A549 (cell line): ENCODE measurements at regions not wholly inside any gene's neighbourhood (a gene's known extent, or its start where the extent isn't known, plus 50 kb on each side); places are given as distances from the start of the nearest gene placed in this dataset.

Experiments
- CEBPB ChIP-seq, 2 experiments: fragments of >200 bp in 1 of 2; sonication (Bioruptor Twin) in 1 of 2; formaldehyde crosslinking in 1 of 2; IDR thresholded peaks; 2 replicates each; pipeline ENCODE4 v1.6.1; 2012 to 2016
- ELK1 ChIP-seq: fragments of 150-350 bp; IDR thresholded peaks from 2 replicates; pipeline ENCODE4 v1.6.1; 2014; ENCODE audit warnings: low read depth, mild to moderate bottlenecking, low read length
- EP300 ChIP-seq, 2 experiments: fragments of >200 bp; sonication (Bioruptor Twin); formaldehyde crosslinking; IDR thresholded peaks; 2 replicates in 1 of 2; 3 replicates in 1 of 2; pipeline ENCODE4 v1.6.1; 2016 to 2017
- MAX ChIP-seq: IDR thresholded peaks from 2 replicates; pipeline ENCODE4 v1.6.1; 2012
- MYC ChIP-seq: IDR thresholded peaks from 2 replicates; pipeline ENCODE4 v1.6.1; 2012; ENCODE audit warnings: mild to moderate bottlenecking, inconsistent platforms, low read length, improper control_type of control experiment, borderline replicate concordance
- PBX3 ChIP-seq: IDR thresholded peaks from 2 replicates; pipeline ENCODE4 v1.6.1; 2012
- RFX5 ChIP-seq: fragments of 450-650 bp; IDR thresholded peaks from 2 replicates; pipeline ENCODE4 v1.7.1; 2014; ENCODE audit warnings: antibody characterized with exemption, mild to moderate bottlenecking, moderate library complexity
- TP53 ChIP-seq: fragments of 250-450 bp; sonication (Bioruptor Pico); IDR thresholded peaks from 2 replicates; pipeline ENCODE4 v1.5.0; 2021; ENCODE audit warnings: mild to moderate bottlenecking, moderate library complexity
- ZC3H11A ChIP-seq: fragments of 450-650 bp; IDR thresholded peaks from 2 replicates; pipeline ENCODE4 v1.6.1; 2014; ENCODE audit warnings: antibody characterized with exemption, mild to moderate bottlenecking
- TF ChIP-seq, protein P1 (sequence below): fragments of >200 bp; sonication (Bioruptor Twin); formaldehyde crosslinking; IDR thresholded peaks from 3 replicates; pipeline ENCODE4 v1.5.1; 2016
- TF ChIP-seq, protein P2 (sequence below): fragments of 450-650 bp; IDR thresholded peaks from 2 replicates; pipeline ENCODE4 v1.6.1; 2014; ENCODE audit warnings: antibody characterized with exemption
- TF ChIP-seq, protein P3 (sequence below): fragments of >200 bp; sonication (Bioruptor Twin); formaldehyde crosslinking; IDR thresholded peaks from 3 replicates; pipeline ENCODE4 v1.6.1; 2016

DNA sequence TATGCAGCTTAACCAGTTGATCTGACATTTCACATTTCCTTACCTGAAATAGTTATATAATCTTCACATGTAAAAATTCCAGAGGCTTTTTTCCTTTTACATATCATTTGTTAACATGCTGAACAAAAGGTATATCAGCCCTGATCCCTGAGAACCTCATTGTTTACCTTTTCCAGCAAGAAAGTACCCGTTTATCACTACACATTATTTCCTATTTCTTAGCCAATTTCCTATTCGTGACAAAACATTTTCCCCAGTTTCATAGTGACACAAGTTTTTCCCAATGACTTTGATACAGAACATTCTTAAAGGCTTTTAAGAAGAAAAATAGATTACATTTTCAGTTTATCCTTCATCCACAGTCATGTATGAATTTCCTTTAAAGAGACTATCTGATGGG lies 86.6 kb upstream of the DKK2 start:
- TF ChIP-seq EP300 (IDR thresholded peaks at IDR 0.05) (no peak), RFX5 (no peak), MAX (no peak), PBX3 (no peak), MYC (no peak), ZC3H11A (no peak), TP53 (no peak), CEBPB (IDR thresholded peaks at IDR 0.05) (no peak), ELK1 (no peak)
- TF ChIP-seq, protein P1, sequence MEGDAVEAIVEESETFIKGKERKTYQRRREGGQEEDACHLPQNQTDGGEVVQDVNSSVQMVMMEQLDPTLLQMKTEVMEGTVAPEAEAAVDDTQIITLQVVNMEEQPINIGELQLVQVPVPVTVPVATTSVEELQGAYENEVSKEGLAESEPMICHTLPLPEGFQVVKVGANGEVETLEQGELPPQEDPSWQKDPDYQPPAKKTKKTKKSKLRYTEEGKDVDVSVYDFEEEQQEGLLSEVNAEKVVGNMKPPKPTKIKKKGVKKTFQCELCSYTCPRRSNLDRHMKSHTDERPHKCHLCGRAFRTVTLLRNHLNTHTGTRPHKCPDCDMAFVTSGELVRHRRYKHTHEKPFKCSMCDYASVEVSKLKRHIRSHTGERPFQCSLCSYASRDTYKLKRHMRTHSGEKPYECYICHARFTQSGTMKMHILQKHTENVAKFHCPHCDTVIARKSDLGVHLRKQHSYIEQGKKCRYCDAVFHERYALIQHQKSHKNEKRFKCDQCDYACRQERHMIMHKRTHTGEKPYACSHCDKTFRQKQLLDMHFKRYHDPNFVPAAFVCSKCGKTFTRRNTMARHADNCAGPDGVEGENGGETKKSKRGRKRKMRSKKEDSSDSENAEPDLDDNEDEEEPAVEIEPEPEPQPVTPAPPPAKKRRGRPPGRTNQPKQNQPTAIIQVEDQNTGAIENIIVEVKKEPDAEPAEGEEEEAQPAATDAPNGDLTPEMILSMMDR: no peak
- TF ChIP-seq, protein P2, sequence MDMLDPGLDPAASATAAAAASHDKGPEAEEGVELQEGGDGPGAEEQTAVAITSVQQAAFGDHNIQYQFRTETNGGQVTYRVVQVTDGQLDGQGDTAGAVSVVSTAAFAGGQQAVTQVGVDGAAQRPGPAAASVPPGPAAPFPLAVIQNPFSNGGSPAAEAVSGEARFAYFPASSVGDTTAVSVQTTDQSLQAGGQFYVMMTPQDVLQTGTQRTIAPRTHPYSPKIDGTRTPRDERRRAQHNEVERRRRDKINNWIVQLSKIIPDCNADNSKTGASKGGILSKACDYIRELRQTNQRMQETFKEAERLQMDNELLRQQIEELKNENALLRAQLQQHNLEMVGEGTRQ: no peak
- TF ChIP-seq, protein P3, sequence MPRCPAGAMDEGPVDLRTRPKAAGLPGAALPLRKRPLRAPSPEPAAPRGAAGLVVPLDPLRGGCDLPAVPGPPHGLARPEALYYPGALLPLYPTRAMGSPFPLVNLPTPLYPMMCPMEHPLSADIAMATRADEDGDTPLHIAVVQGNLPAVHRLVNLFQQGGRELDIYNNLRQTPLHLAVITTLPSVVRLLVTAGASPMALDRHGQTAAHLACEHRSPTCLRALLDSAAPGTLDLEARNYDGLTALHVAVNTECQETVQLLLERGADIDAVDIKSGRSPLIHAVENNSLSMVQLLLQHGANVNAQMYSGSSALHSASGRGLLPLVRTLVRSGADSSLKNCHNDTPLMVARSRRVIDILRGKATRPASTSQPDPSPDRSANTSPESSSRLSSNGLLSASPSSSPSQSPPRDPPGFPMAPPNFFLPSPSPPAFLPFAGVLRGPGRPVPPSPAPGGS: no peak
